VCaP (cell line): ENCODE measurements at regions not wholly inside any gene's neighbourhood (a gene's known extent, or its start where the extent isn't known, plus 50 kb on each side); places are given as distances from the start of the nearest gene placed in this dataset.

Source experiments
- H3K27ac ChIP-seq: fragments of 450-650 bp; 2 replicates; pipeline ENCODE4 v1.5.1; 2017
- TF ChIP-seq, protein P1 (sequence below): fragments of 450-650 bp; conservative IDR thresholded peaks from 2 replicates; pipeline ENCODE4 v1.5.1; 2017; ENCODE audit warnings: mild to moderate bottlenecking, moderate library complexity

DNA sequence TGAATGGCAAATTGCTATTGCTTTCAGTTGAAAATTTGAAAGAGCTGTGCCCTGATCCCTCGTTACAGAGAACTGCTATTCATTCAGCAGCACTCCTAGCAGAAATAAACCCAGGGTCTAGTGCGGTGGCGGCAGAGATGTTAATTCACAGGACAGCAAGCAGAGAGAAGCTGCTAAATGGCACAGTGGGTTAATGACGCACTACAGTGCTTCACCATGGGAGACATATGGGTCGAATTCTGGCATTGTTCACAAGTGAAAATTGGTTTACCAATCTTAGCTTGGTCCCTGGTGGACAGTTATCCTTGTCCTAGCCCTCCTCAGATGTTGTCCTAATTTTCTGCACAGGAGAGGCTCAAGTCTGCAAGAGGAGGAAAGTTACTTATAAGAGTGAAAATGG, 807.4 kb downstream of the TLE1 start:
- TF ChIP-seq, protein P1, sequence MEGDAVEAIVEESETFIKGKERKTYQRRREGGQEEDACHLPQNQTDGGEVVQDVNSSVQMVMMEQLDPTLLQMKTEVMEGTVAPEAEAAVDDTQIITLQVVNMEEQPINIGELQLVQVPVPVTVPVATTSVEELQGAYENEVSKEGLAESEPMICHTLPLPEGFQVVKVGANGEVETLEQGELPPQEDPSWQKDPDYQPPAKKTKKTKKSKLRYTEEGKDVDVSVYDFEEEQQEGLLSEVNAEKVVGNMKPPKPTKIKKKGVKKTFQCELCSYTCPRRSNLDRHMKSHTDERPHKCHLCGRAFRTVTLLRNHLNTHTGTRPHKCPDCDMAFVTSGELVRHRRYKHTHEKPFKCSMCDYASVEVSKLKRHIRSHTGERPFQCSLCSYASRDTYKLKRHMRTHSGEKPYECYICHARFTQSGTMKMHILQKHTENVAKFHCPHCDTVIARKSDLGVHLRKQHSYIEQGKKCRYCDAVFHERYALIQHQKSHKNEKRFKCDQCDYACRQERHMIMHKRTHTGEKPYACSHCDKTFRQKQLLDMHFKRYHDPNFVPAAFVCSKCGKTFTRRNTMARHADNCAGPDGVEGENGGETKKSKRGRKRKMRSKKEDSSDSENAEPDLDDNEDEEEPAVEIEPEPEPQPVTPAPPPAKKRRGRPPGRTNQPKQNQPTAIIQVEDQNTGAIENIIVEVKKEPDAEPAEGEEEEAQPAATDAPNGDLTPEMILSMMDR = no peak
- H3K27ac ChIP-seq = no peak overlapping the region

DNA sequence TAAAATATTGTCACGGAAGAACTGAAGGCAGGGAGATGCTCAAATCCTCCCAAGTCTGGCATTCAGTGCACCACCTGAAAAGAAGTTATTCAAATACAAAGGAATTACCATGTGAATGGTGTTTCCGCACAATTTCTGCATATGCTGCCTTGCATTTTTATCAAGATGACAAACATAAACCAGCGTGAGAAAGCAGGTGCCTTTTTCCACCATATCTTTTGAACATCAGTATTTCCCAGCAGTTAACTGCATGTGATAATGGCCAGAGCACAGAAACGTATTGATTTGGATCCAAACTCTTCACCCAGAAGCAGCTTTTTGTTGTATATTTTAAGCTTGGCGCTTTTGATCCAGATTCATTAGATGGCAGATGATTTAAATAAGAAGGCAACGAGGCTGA, 808.0 kb downstream of the TLE1 start:
- TF ChIP-seq, protein P1 = no peak

DNA sequence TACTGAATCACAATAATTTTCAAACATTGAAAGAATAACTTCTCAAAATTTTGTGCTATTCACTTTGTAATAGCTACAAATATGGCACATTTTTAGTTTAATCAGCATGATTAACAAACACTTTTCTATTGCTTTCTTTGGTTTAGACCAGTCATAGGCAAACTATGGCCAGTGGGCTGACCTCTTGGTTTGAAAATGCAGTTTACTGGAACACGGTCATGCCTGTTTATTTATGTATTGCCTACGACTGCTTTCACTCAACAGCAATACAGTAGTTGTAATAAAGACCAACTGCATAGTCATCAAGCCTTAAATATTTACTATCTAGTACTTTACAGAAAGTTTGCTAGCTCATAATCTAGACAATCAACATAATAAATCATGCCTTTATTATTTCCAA, 810.8 kb downstream of the TLE1 start:
- TF ChIP-seq, protein P1 = no peak
- H3K27ac ChIP-seq = no peak overlapping the region

More for the DNA sequence above, 808.0 kb downstream of the TLE1 start:
- no peak overlapping the region for H3K27ac ChIP-seq

DNA sequence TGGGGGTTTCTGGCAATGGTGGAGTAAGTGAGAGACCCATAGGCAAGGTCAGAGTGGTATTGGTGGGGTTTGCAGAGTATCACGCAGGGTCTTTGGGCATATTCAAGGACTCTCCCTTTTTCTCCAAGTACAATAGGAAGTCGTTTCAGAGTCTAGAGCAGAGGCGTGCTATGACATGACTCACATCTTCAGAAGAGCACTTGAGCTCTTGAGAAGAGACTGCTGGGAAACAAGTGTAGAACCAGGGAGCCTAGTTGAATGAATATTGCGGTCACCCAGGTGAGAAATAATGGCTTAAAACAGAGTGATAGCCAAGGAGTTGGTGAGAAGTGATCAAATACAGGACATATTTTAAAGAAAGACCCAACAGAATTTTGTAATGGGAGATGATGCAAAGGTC, 813.4 kb downstream of the TLE1 start:
- TF ChIP-seq, protein P1 = no peak
- H3K27ac ChIP-seq = no peak overlapping the region

GRCh38 chr9:80874276-80874675, 815.1 kb downstream of the TLE1 start:
- no peak overlapping the region for H3K27ac ChIP-seq
- TF ChIP-seq, protein P1 = no peak

DNA sequence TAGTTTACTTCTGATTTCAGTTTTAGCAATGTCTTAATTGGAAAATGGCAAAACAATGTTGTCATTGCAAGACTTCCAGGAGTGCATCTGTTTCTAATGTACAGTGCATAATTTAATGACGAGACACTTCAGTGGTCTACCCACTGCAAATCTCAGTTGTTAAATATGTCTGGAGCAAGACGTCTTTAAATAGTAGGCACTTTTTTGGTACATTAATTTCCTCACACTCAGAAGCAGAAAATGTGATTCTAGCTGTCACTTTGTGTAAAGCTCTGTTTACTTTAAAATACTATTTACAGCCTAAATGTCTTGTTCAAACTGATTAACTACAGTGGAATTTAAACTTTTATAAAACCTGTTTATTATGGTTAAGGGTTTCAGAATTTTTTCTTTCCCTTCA, 815.5 kb downstream of the TLE1 start:
- TF ChIP-seq, protein P1 = no peak
- H3K27ac ChIP-seq = no peak overlapping the region

DNA sequence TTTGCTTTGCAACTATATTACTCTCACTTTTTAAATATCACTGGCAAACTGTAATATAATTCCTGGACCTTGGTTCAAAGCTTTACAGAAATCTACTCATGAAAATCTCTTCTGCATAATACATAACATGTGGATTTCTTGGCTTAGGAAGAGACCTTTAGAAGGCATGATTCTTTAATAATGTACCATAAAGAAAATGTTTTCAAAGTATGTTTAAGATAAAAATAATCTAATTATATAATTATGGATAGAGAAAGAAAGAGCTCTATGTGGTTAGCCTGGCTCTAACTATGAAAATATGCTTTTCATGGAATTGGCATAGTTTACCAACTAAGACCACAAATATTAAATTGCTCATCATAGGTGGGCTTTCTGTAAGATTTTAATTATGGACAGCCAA, 817.8 kb downstream of the TLE1 start:
- TF ChIP-seq, protein P1 = no peak
- no peak overlapping the region for H3K27ac ChIP-seq

DNA sequence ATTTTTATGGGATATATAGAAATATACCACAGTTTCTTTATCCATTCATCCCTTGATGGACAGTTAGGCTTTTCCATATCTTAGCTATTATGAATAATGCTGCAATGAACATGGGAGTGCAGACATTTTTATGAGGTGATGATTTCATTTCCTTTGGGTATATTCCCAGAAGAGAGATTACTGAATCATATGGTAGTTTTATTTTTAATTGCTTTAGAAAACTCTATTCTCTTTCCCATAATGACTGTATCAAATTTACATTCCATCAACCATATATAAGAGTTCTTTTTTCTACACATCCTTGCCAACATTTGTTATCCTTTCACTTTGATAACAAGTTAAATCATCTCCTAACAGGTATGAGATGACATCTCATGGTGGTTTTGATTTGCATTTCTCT, 821.6 kb downstream of the TLE1 start:
- H3K27ac ChIP-seq = no peak overlapping the region
- TF ChIP-seq, protein P1 = no peak
